Breast epithelium (tissue), 3 donors: ENCODE measurements at regions not wholly inside any gene's neighbourhood (a gene's known extent, or its start where the extent isn't known, plus 50 kb on each side); places are given as distances from the start of the nearest gene placed in this dataset.

Experiments
- POLR2A ChIP-seq: fragments of 450-650 bp; IDR thresholded peaks from one replicate; pipeline ENCODE4 v1.6.1; 2016; ENCODE audit warnings: antibody characterized with exemption, mild to moderate bottlenecking, moderate library complexity
- POLR2AphosphoS5 ChIP-seq, 3 donors: sonication (generic); formaldehyde crosslinking; IDR thresholded peaks; one replicate each; pipeline ENCODE4 v1.6.1; 2017; ENCODE audit warnings: antibody characterized with exemption in 3 of 3
- TF ChIP-seq, protein P1 (sequence below), 3 donors: fragments of 450-650 bp; IDR thresholded peaks; one replicate each; pipeline ENCODE4 v1.5.1; 2016 to 2017; ENCODE audit warnings: antibody characterized with exemption in 3 of 3, mild to moderate bottlenecking in 3 of 3, moderate library complexity in 3 of 3

DNA sequence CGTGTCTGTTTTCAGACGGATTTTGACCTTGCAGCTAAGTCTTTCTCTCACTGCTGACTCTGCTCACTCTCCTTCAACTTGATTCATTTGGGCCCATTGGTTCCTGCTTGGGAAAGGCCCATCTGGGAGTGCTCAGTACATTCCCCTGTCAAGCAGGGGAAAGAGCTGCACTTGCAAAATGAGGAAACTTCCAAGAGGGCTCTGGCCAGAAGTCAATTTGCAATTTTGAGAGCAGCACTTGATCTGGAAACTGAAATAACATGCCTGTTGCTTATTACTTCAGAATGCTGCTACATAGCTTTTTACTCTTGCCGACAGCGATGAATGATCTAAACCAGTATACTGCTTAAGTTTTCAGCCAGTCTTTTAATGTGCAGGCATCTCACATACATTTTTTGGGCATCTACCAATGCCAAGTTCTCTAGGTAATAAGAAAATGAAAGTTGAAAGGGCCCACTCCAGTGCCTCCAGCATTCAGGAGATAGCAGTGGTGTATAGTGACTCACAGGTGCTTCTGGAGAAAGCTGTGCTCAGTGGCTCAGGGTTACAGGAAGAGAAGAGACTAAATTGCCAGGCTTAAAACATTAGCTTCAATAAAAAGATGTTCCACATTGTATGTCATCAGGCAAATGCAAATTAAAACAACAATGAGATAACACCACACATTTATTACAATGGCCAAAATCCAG lies 70.1 kb upstream of the RORA start:
- TF ChIP-seq, protein P1, sequence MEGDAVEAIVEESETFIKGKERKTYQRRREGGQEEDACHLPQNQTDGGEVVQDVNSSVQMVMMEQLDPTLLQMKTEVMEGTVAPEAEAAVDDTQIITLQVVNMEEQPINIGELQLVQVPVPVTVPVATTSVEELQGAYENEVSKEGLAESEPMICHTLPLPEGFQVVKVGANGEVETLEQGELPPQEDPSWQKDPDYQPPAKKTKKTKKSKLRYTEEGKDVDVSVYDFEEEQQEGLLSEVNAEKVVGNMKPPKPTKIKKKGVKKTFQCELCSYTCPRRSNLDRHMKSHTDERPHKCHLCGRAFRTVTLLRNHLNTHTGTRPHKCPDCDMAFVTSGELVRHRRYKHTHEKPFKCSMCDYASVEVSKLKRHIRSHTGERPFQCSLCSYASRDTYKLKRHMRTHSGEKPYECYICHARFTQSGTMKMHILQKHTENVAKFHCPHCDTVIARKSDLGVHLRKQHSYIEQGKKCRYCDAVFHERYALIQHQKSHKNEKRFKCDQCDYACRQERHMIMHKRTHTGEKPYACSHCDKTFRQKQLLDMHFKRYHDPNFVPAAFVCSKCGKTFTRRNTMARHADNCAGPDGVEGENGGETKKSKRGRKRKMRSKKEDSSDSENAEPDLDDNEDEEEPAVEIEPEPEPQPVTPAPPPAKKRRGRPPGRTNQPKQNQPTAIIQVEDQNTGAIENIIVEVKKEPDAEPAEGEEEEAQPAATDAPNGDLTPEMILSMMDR (IDR thresholded peaks at IDR 0.05): no peak
- TF ChIP-seq POLR2A (no peak), POLR2AphosphoS5 (IDR thresholded peaks at IDR 0.05) (no peak)
